ENCODE measurements at regions not wholly inside any gene's neighbourhood (a gene's known extent, or its start where the extent isn't known, plus 50 kb on each side); places are given as distances from the start of the nearest gene placed in this dataset.
"Not testable (repeated sequence)": the region's sequence is repeated elsewhere in the genome, so short reads cannot be mapped to it uniquely, and the experiment has no call there.

- DNase-seq (ENCODE audit: low read depth): no peak
- in situ Hi-C loops (cut with HindIII; ENCODE audit: low pct_unique_long_range_greater_than_20kb, low sequenced_read_pairs): no loop called here
Measured at GRCh38 chr3:66812741-66813140, 185.4 kb upstream of the KBTBD8 start.

- DNase-seq (ENCODE audit: low read depth): peak; percentile 16
- in situ Hi-C loops (cut with HindIII; ENCODE audit: low pct_unique_long_range_greater_than_20kb, low sequenced_read_pairs): no loop called here
Measured at GRCh38 chr3:66816090-66816761, 181.9 kb upstream of the KBTBD8 start.

- in situ Hi-C loops (cut with HindIII; ENCODE audit: low pct_unique_long_range_greater_than_20kb, low sequenced_read_pairs): no loop called here
- no peak for DNase-seq (ENCODE audit: low read depth)
Measured at GRCh38 chr3:66817951-66818557, 180.1 kb upstream of the KBTBD8 start.

- no peak for DNase-seq (ENCODE audit: low read depth)
- in situ Hi-C loops (cut with HindIII; ENCODE audit: low pct_unique_long_range_greater_than_20kb, low sequenced_read_pairs): no loop called here
Measured at GRCh38 chr3:66819993-66820501, 178.1 kb upstream of the KBTBD8 start.

DNA sequence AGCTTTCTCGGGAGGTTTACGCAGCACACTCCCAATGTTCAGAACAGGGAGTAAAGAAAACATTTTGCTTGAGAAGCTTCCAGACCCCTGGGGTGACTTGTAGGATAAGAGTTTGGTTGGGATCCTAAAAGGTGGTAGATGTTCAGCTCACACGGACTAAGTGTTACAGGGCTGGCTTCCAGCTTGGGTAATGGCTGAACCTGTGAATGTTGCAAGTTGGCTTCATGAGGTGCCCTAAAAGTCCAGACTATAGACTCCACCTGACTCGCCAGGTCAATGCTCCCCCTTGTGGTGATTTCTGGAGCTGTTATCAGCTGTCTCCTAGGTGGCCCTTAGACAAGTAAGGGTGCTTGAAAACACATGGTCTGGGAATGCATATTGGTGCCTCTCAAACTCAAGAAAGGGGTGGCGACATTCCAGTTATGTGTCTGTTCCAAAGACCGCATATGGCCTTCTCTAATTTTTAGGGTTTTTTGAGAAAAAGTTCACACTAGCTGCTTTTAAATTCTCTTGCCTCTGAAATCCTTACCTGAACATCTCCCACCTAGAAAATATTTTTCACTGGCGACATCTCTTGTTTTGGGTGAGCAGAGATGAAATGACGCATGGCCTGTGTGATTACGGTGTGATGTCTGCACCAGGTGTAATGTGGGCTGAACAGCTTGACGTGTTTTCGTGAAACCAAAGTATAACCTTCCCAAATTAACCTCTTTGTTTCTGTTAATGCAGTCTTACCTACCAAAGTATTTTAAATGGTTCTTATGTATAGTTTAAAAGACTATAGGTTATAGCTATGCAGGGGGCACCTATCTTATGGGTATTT lies 175.7 kb upstream of the KBTBD8 start:
- in situ Hi-C loops (cut with HindIII; ENCODE audit: low pct_unique_long_range_greater_than_20kb, low sequenced_read_pairs): no loop called here
- peak; percentile 26 for DNase-seq (ENCODE audit: low read depth)

- no peak for DNase-seq (ENCODE audit: low read depth)
- in situ Hi-C loops (cut with HindIII; ENCODE audit: low pct_unique_long_range_greater_than_20kb, low sequenced_read_pairs): no loop called here
Measured at GRCh38 chr3:66823009-66823397, 175.1 kb upstream of the KBTBD8 start.

DNA sequence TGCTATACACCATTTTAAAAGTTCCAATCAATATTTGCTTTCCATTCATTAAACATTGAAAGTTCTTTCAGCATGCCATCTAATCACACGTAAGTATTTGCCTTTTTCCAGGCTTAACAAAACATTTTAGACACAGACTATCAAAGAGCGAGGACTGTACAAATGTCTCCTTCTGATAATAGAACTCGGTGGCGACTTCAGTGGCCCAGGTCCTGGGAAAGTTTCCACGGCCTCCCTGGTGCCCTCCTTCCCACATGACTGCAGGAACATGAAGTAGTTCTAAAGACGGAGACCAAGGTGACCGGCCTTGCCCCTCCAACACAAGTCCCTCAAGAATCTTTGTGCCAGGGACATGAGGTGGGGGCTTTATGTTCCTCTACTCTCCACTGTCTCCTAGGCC lies 174.6 kb upstream of the KBTBD8 start:
- no peak for DNase-seq (ENCODE audit: low read depth)
- in situ Hi-C loops (cut with HindIII; ENCODE audit: low pct_unique_long_range_greater_than_20kb, low sequenced_read_pairs): no loop called here

- in situ Hi-C loops (cut with HindIII; ENCODE audit: low pct_unique_long_range_greater_than_20kb, low sequenced_read_pairs): no loop called here
- DNase-seq (ENCODE audit: low read depth): no peak
Measured at GRCh38 chr3:66825375-66825774, 172.7 kb upstream of the KBTBD8 start.

GRCh38 chr3:66827726-66828125 lies 170.4 kb upstream of the KBTBD8 start:
- in situ Hi-C loops (cut with HindIII; ENCODE audit: low pct_unique_long_range_greater_than_20kb, low sequenced_read_pairs): no loop called here
- no peak for DNase-seq (ENCODE audit: low read depth)

DNA sequence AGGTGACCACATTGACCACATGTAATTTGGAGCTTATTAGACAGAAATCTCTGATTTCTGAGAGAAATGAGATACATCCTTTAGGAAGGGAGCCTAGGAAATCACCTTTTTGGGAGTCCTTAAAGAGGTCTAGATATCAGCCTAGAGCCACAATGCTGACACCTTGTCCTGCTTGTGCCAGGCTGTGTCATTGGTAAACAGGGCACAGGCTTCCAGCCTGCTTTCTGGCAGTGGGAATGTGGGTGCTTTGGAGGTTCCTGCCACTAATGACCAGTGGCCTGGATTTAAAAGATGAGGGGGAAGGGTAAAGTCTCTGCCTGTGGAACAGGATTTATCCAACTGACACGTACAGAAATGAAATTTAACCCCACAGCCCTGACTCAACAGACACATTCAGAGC lies 169.8 kb upstream of the KBTBD8 start:
- no peak for DNase-seq (ENCODE audit: low read depth)
- in situ Hi-C loops (cut with HindIII; ENCODE audit: low pct_unique_long_range_greater_than_20kb, low sequenced_read_pairs): no loop called here

DNA sequence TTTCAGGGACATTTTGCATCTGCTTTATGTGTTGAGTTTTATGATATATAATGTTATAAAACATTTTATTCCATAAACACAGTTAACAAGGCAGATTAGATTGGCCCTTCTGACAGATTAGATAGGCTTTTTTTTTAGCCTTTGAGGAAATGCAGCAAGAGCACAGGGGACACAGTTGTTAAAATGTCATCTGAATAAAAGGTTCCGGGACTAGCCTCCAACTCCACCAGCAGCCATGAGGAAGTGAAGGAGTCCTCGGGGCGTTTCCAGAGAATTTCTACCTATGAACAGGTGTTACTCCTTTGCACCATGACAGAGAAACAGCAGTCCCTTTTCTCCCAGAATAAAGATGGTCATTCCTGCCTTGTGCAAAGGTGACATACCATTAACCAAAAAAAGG lies 167.8 kb upstream of the KBTBD8 start:
- in situ Hi-C loops (cut with HindIII; ENCODE audit: low pct_unique_long_range_greater_than_20kb, low sequenced_read_pairs): no loop called here
- no peak for DNase-seq (ENCODE audit: low read depth)

- DNase-seq (ENCODE audit: low read depth): no peak
- in situ Hi-C loops (cut with HindIII; ENCODE audit: low pct_unique_long_range_greater_than_20kb, low sequenced_read_pairs): no loop called here
Measured at GRCh38 chr3:66831931-66832330, 166.2 kb upstream of the KBTBD8 start.

DNA sequence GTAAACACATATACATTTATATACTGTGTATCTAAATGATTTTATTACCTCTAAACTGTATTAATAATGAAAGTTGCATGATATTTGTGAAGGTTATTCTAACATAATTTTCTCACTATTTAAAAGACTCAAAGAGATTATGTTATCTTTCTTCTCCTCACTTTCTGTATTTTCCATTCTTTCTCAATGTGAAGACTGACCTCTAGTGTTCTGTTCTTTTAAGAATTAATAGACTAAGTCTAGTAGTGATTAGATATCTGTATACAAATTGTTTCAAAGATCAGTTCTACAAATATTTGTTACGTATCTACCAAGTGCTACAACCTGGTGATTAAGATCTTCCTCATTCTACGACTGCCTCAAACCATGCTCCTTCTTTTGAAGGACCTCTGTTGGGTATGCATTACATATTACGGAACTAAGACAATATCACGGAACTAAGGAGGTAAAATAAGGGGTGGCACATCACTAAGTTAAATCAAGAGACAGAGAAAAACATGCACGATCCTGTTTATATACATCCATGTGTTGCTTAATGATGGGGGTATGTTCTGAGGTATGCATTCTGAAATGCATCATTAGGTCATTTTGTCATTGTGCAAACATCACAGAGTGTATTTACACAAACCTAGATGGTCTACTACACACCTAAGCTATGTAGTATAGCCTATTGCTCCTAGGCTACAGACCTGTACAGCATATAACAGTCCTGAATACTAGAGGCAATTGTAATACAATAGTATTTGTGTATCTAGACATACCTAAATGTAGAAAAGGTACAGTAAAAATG lies 161.5 kb upstream of the KBTBD8 start:
- in situ Hi-C loops (cut with HindIII; ENCODE audit: low pct_unique_long_range_greater_than_20kb, low sequenced_read_pairs): no loop called here

DNA sequence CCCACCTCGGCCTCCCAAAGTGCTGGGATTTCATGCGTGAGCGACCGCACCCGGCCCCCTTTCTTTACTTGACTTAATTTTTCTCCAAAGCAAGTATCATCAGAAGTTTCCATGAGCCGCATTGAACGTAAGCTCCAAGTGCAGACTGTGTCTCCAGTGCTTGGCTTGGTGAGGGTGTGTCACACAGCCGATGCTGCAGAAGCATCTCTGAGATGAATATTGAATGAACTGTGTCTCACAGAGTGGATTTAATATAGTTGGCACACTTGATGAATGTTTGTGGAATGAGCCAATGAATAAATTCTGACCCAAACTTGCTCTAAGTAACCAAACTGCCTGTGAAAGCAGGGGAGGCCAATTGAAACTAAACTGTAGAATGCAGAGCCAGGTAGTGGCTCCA lies 159.4 kb upstream of the KBTBD8 start:
- in situ Hi-C loops (cut with HindIII; ENCODE audit: low pct_unique_long_range_greater_than_20kb, low sequenced_read_pairs): no loop called here
- no peak for DNase-seq (ENCODE audit: low read depth)

More for the DNA sequence above, 161.5 kb upstream of the KBTBD8 start:
- no peak for DNase-seq (ENCODE audit: low read depth)

DNA sequence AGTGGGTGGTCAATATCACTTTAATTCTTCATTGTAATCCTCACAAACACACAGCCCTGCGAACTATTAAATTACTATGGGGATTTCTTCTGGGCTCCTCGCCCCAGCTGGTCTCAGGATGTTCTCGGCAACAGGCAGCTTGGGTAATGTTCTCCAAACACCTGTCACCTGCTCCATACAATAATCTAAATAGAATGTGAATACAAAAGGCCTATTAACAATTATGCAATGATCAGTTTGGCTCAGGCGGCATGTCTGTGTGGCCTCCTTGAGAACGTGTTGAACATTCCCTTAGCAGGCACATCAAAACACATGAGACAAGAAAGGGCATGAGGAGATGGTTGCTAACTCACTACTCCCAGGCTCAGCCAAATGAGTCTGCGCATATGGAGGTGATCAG lies 158.6 kb upstream of the KBTBD8 start:
- DNase-seq (ENCODE audit: low read depth): no peak
- in situ Hi-C loops (cut with HindIII; ENCODE audit: low pct_unique_long_range_greater_than_20kb, low sequenced_read_pairs): no loop called here

DNA sequence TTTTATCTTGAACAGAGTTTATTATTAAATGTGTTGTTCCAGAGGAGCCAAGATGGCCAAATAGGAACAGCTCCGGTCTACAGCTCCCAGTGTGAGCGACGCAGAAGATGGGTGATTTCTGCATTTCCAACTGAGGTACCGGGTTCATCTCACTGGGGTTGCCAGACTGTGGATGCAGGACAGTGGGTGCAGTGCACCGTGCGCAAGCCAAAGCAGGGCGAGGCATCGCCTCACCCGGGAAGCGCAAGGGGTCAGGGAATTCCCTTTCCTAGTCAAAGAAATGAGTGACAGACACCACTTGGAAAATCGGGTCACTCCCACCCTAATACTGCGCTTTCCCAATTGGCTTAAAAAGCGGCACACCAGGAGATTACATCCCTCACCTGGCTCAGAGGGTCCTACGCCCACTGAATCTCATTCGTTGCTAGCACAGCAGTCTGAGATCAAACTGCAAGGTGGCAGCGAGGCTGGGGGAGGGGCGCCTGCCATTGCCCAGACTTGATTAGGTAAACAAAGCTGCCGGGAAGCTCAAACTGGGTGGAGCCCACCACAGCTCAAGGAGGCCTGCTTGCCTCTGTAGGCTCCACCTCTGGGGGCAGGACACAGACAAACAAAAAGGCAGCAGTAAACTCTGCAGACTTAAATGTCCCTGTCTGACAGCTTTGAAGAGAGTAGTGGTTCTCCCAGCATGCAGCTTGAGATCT lies 155.2 kb upstream of the KBTBD8 start:
- in situ Hi-C loops (cut with HindIII; ENCODE audit: low pct_unique_long_range_greater_than_20kb, low sequenced_read_pairs); DNase-seq (ENCODE audit: low read depth): not testable (repeated sequence)

GRCh38 chr3:66851894-66852613 lies 146.1 kb upstream of the KBTBD8 start:
- in situ Hi-C loops (cut with HindIII; ENCODE audit: low pct_unique_long_range_greater_than_20kb, low sequenced_read_pairs): no loop called here
- DNase-seq (ENCODE audit: low read depth): no peak
